ENCODE measurements at regions not wholly inside any gene's neighbourhood (a gene's known extent, or its start where the extent isn't known, plus 50 kb on each side); places are given as distances from the start of the nearest gene placed in this dataset.

- Mint-ChIP-seq H3K27ac (no peak overlapping the region), H3K27me3 (ENCODE audit: insufficient read depth) (peaks cover 3% of the 10 kb centered on the region), H3K9me3 (peaks cover 40% of the 10 kb centered on the region), H3K4me3 (no peak overlapping the region), H3K36me3 (ENCODE audit: low read depth) (peaks cover 2% of the 10 kb centered on the region), H3K4me1 (no peaks in the 10 kb centered on the region)
- Histone ChIP-seq H3K9me3 (ENCODE audit: control insufficient read depth, low read length) (peaks cover 13% of the 10 kb centered on the region), H3K27ac (ENCODE audit: low read depth, low read length) (no peak overlapping the region), H3K4me1 (ENCODE audit: control insufficient read depth, insufficient read depth, low read length) (no peaks in the 10 kb centered on the region), H3K9ac (ENCODE audit: extremely low read depth, low read length, poor library complexity, severe bottlenecking) (no peak overlapping the region), H3K4me3 (ENCODE audit: low read length) (no peak overlapping the region), H3K36me3 (ENCODE audit: control insufficient read depth, insufficient read depth, low read length) (no peaks in the 10 kb centered on the region), H3K27me3 (ENCODE audit: control insufficient read depth, insufficient read depth, low read length, poor library complexity, severe bottlenecking) (no peaks in the 10 kb centered on the region)
- WGBS, 2 experiments (ENCODE audit: insufficient coverage in 1 of 2, insufficient read length in 1 of 2), result no CpG with 5 or more reads among the region's 3 CpGs
- no peak for DNase-seq
- TF ChIP-seq, protein P1, sequence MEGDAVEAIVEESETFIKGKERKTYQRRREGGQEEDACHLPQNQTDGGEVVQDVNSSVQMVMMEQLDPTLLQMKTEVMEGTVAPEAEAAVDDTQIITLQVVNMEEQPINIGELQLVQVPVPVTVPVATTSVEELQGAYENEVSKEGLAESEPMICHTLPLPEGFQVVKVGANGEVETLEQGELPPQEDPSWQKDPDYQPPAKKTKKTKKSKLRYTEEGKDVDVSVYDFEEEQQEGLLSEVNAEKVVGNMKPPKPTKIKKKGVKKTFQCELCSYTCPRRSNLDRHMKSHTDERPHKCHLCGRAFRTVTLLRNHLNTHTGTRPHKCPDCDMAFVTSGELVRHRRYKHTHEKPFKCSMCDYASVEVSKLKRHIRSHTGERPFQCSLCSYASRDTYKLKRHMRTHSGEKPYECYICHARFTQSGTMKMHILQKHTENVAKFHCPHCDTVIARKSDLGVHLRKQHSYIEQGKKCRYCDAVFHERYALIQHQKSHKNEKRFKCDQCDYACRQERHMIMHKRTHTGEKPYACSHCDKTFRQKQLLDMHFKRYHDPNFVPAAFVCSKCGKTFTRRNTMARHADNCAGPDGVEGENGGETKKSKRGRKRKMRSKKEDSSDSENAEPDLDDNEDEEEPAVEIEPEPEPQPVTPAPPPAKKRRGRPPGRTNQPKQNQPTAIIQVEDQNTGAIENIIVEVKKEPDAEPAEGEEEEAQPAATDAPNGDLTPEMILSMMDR (conservative IDR thresholded peaks at IDR 0.05), result no peak
Observed at GRCh38 chr7:392822-393221, 102.9 kb downstream of the FOXL3 start.

GRCh38 chr7:395643-396042 lies 105.7 kb downstream of the FOXL3 start:
- Mint-ChIP-seq H3K4me3 (no peak overlapping the region), H3K4me1 (no peaks in the 10 kb centered on the region), H3K36me3 (ENCODE audit: low read depth) (peaks cover 2% of the 10 kb centered on the region), H3K9me3 (peaks cover 67% of the 10 kb centered on the region), H3K27ac (no peak overlapping the region), H3K27me3 (ENCODE audit: insufficient read depth) (peaks cover 10% of the 10 kb centered on the region)
- Histone ChIP-seq H3K27me3 (ENCODE audit: control insufficient read depth, insufficient read depth, low read length, poor library complexity, severe bottlenecking) (no peaks in the 10 kb centered on the region), H3K36me3 (ENCODE audit: control insufficient read depth, insufficient read depth, low read length) (no peaks in the 10 kb centered on the region), H3K9ac (ENCODE audit: extremely low read depth, low read length, poor library complexity, severe bottlenecking) (no peak overlapping the region), H3K4me3 (ENCODE audit: low read length) (no peak overlapping the region), H3K9me3 (ENCODE audit: control insufficient read depth, low read length) (peaks cover 22% of the 10 kb centered on the region), H3K4me1 (ENCODE audit: control insufficient read depth, insufficient read depth, low read length) (no peaks in the 10 kb centered on the region), H3K27ac (ENCODE audit: low read depth, low read length) (no peak overlapping the region)
- no peak for DNase-seq
- TF ChIP-seq, protein P1 (conservative IDR thresholded peaks at IDR 0.05), result no peak

DNA sequence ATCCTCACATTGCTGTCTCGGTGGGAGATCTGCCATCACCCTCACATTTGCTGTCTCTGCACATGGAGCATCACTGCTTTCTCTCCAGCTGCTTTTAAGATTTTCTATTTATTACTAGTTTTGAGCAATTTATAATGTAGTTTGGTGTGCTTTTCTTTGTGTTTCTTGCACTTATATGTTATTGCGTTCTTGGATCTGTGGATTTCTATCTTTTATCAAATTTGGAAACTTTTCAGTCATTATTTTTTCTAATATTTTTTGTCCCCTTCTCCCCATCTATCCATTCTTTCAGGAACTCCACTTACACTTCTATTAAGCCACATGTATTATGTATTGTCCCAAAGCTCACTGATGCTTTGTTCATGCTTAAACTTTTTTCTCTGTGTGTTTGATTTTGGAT lies 108.9 kb downstream of the FOXL3 start:
- TF ChIP-seq, protein P1 (conservative IDR thresholded peaks at IDR 0.05), result no peak
- H3K4me1 Mint-ChIP-seq, result no peaks in the 10 kb centered on the region
- peaks cover 20% of the 10 kb centered on the region for H3K27me3 Mint-ChIP-seq (ENCODE audit: insufficient read depth)
- H3K4me3 ChIP-seq (ENCODE audit: low read length), result no peak overlapping the region
- no peaks in the 10 kb centered on the region for H3K4me1 ChIP-seq (ENCODE audit: control insufficient read depth, insufficient read depth, low read length)
- 87 to 100% methylated on average over 1 of the region's 2 CpGs for WGBS, 2 experiments (ENCODE audit: insufficient coverage in 1 of 2, insufficient read length in 1 of 2)
- peaks cover 74% of the 10 kb centered on the region for H3K9me3 Mint-ChIP-seq
- H3K4me3 Mint-ChIP-seq, result no peak overlapping the region
- no peak overlapping the region for H3K27ac Mint-ChIP-seq
- DNase-seq, result no peak
- H3K36me3 ChIP-seq (ENCODE audit: control insufficient read depth, insufficient read depth, low read length), result no peaks in the 10 kb centered on the region
- H3K36me3 Mint-ChIP-seq (ENCODE audit: low read depth), result peaks cover 2% of the 10 kb centered on the region
- H3K9me3 ChIP-seq (ENCODE audit: control insufficient read depth, low read length), result peaks cover 22% of the 10 kb centered on the region
- no peak overlapping the region for H3K9ac ChIP-seq (ENCODE audit: extremely low read depth, low read length, poor library complexity, severe bottlenecking)
- no peaks in the 10 kb centered on the region for H3K27me3 ChIP-seq (ENCODE audit: control insufficient read depth, insufficient read depth, low read length, poor library complexity, severe bottlenecking)
- no peak overlapping the region for H3K27ac ChIP-seq (ENCODE audit: low read depth, low read length)

Measured in endodermal cell (in vitro differentiated cells).